Liver (tissue), 3 donors: ENCODE measurements at regions not wholly inside any gene's neighbourhood (a gene's known extent, or its start where the extent isn't known, plus 50 kb on each side); places are given as distances from the start of the nearest gene placed in this dataset.

Experiments used
- ATF3 ChIP-seq: IDR thresholded peaks from 2 replicates; pipeline ENCODE4 v1.6.1; 2016; ENCODE audit warnings: antibody characterized with exemption
- CTCF ChIP-seq: fragments of 150-350 bp; IDR thresholded peaks from 2 replicates; pipeline ENCODE4 v1.5.1; 2017; ENCODE audit warnings: improper control_type of control experiment, low read depth, low read length; ENCODE audit not compliant: missing input control
- EGR1 ChIP-seq, 2 donors: IDR thresholded peaks; 2 replicates each; pipeline ENCODE4 v1.6.1; 2016 to 2018; ENCODE audit warnings: antibody characterized with exemption in 2 of 2, low read depth in 2 of 2
- FOXA1 ChIP-seq: IDR thresholded peaks from 2 replicates; pipeline ENCODE4 v1.6.1; 2016; ENCODE audit warnings: antibody characterized with exemption
- JUND ChIP-seq, 2 donors: IDR thresholded peaks; 2 replicates each; pipeline ENCODE4 v1.6.1; 2016; ENCODE audit warnings: antibody characterized with exemption in 2 of 2
- MAX ChIP-seq: IDR thresholded peaks from 2 replicates; pipeline ENCODE4 v1.6.1; 2016; ENCODE audit warnings: antibody characterized with exemption
- RAD21 ChIP-seq, 2 donors: IDR thresholded peaks; 2 replicates each; pipeline ENCODE4 v1.6.1; 2016; ENCODE audit warnings: antibody characterized with exemption in 2 of 2, mild to moderate bottlenecking in 2 of 2
- SP1 ChIP-seq: IDR thresholded peaks from 2 replicates; pipeline ENCODE4 v1.6.1; 2018; ENCODE audit warnings: antibody characterized with exemption, mild to moderate bottlenecking
- TAF1 ChIP-seq: conservative IDR thresholded peaks from 2 replicates; pipeline ENCODE4 v1.6.1; 2016; ENCODE audit warnings: antibody characterized with exemption, mild to moderate bottlenecking
- YY1 ChIP-seq: IDR thresholded peaks from 2 replicates; pipeline ENCODE4 v1.6.1; 2016; ENCODE audit warnings: antibody characterized with exemption, mild to moderate bottlenecking
- donor health status: healthy.
- donor health status: healthy.

GRCh38 chr12:127621366-127621765, 645.6 kb upstream of the TMEM132C start:
- TF ChIP-seq JUND (IDR thresholded peaks at IDR 0.05), result no peak
- TF ChIP-seq CTCF, result no peak
- TF ChIP-seq TAF1, result no peak
- TF ChIP-seq FOXA1, result no peak
- TF ChIP-seq YY1, result no peak
- no peak for TF ChIP-seq EGR1 (IDR thresholded peaks at IDR 0.05; ENCODE audit: low read depth in 2 of 2)
- TF ChIP-seq MAX, result no peak
- no peak for TF ChIP-seq RAD21 (IDR thresholded peaks at IDR 0.05)
- TF ChIP-seq SP1, result no peak
- TF ChIP-seq ATF3, result no peak
